Stimulated activated CD4-positive, alpha-beta T cell treated with anti-CD3 and anti-CD28 coated beads, Interleukin-12 subunit alpha, Interleukin-12 subunit beta, amount 100 ng/mL, for 4 hours (primary cell): ENCODE measurements at regions not wholly inside any gene's neighbourhood (a gene's known extent, or its start where the extent isn't known, plus 50 kb on each side); places are given as distances from the start of the nearest gene placed in this dataset.

Experiments used
- DNase-seq: peaks from one replicate; pipeline ENCODE4 v3.0.0-alpha.2; 2020

DNA sequence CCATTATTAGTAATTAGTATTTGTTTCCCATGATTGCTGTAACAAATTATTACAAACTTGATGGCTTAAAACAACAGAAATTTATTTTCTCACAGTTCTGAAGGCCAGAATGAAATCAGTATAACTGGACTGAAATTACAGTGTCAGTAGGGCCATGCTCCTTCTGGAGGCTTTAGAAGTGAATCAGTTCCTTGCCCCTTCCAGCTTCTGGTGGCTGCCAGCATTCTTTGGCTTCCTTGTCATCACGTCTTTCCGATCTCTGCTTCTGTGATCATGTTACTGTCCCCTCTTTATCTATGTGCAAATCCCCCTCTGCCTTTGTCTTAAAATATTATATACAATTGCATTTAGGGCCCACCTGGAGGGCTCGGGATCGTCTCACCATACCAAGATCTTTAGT lies 92.0 kb downstream of the FOXB1 start:
- no peak for DNase-seq

GRCh38 chr15:60101416-60101815 lies 97.3 kb downstream of the FOXB1 start:
- DNase-seq, result no peak

DNA sequence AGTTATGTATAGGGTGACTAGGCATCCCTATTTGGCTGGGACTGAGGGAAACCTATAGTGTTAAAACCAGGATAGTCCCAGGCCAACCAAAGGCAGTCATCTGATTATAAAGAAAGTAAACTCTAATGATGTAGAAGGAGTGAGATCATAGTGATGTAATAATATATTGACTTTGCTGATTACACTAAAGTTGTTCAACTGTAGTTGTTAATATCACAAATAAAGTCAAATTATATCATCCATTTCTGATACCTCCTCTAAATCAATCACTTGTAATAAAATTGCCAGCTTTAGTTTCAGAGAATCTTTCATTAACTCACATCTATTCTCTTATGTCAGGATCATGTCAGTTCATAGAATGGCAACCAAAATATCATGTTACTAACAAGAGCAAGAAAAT lies 98.6 kb downstream of the FOXB1 start:
- DNase-seq, result no peak

- no peak for DNase-seq
Measured at GRCh38 chr15:60110909-60111308, 106.8 kb downstream of the FOXB1 start.

DNA sequence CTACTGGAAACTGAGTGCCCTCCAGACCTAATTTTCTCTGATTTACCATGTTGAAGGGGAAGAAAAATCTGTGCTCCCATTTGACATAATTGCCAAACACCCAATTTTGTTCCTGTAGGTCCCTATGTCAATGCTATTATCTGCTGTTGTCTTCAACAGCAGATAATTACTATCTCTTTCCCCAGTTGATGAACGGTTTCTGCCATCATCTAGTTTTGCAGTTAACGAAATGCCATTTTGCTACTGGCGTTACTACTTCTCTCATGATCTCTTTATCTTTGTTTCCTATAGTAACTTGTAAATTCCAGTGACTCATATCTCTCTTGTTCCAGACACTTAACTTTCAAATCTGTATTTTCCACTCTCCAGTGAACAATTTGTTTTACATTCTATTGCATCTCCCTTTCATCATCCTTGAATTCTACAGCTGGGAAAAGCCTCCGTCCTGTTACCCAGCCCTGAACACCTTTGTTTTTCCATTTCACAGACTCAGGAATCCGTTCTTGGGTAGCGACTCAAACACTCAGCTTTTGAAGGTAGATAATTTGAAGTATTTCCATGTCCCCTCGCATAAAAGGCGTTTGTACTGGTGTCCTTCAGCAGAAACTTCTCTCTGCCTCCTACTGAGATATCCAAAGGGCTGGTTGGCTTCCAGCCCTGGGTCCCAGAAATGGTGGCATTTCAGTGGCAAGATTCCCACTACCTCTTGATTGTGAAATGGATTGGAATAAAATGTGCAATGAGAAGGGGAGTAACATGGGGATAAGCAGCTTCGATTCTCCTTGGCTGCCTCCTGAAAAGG lies 111.7 kb downstream of the FOXB1 start:
- DNase-seq, result no peak

GRCh38 chr15:60116456-60117089 lies 112.5 kb downstream of the FOXB1 start:
- no peak for DNase-seq

- no peak for DNase-seq
Measured at GRCh38 chr15:60118146-60118545, 114.0 kb downstream of the FOXB1 start.

DNA sequence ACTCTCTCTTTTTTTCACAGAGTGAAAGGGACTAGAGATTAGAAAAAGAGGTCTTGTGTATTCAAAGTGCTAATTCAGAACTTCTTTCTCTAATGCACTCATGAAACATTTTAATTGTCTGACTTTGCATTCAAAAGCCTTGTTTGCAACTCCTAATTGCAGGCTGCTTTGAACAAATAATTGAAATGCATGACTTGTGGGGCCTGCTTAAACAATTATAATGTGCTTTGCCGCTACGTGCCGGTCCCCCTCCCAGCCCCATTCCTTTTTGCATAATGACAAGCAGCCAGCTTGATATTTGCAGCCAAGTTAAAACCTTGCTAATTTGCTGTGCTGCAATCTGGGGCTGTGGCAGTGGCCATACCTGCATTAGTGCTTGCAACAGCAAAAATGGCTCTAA lies 114.5 kb downstream of the FOXB1 start:
- no peak for DNase-seq

GRCh38 chr15:60119101-60119500 lies 115.0 kb downstream of the FOXB1 start:
- DNase-seq, result no peak

GRCh38 chr15:60120100-60120499 lies 116.0 kb downstream of the FOXB1 start:
- DNase-seq, result no peak

DNA sequence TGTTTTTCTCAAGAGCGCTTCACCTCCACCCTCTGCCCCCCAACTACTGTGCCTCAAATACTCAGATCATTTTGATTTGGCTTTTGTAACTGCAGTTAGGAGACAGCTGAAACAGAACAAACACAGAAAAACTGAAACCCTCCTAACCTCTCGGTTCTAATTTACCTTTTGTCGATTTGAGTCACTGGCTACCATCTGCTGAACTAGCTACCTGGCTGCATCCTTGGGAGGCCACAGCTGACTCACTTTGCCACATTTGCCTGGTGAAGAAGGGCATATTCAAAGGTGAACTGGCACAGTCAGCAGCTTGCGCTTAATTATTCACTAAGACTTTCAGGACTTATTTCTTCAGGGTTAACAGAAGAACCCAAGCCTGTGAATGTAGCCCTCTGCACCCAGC lies 117.7 kb downstream of the FOXB1 start:
- DNase-seq, result no peak

- DNase-seq, result no peak
Measured at GRCh38 chr15:60122691-60123090, 118.6 kb downstream of the FOXB1 start.

DNA sequence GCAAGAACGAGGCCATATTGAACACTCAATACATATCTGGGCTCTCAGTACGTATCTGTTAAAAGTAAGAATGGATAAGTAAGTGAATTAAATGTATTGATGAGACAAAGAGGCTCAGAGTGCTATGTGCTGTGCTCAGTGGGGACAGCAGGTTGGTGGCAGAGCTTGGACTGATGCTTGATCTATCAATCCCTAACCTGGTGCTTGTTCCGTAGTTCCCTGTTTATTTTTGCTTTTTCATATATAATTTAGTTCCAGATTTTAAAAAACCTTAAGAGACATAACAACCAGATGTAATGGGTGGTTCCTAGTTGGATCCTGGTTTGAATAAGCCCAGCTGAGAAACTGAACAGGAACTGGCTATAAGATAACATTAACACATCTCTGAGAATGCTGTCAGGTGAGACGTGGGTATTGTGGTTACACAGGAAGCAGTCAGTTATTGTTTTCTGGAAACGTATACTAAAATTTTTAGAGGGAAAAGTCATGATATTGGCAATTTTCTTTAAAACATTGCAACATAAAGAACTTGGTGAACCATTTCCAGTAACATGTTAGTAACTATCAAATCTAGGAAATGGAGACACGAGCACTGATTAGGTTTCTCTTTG lies 120.5 kb downstream of the FOXB1 start:
- no peak for DNase-seq

DNA sequence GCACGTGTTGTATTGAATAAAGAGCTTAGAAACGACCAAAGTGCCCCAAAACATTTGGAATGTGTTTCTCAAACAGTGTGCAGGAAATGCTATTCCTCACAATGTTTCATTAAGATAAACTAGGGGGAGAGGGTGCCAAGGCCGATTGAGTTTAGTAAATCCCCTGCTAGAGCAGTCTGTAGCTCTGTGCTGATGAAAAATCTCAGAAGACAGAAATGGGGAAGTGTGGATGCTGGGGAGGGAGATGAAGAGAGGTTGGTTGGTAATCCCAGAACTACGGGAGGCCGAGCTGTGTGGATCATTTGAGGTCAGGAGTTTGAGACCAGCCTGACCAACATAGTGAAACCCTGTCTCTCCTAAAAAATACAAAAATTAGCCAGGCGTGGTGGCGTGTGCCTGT lies 121.2 kb downstream of the FOXB1 start:
- no peak for DNase-seq

- DNase-seq, result no peak
Measured at GRCh38 chr15:60126200-60126599, 122.1 kb downstream of the FOXB1 start.

- no peak for DNase-seq
Measured at GRCh38 chr15:60126661-60127060, 122.5 kb downstream of the FOXB1 start.

- DNase-seq, result no peak
Measured at GRCh38 chr15:60128000-60128376, 123.9 kb downstream of the FOXB1 start.

- no peak for DNase-seq
Measured at GRCh38 chr15:60128710-60129109, 124.6 kb downstream of the FOXB1 start.

- no peak for DNase-seq
Measured at GRCh38 chr15:60130398-60130797, 126.3 kb downstream of the FOXB1 start.

DNA sequence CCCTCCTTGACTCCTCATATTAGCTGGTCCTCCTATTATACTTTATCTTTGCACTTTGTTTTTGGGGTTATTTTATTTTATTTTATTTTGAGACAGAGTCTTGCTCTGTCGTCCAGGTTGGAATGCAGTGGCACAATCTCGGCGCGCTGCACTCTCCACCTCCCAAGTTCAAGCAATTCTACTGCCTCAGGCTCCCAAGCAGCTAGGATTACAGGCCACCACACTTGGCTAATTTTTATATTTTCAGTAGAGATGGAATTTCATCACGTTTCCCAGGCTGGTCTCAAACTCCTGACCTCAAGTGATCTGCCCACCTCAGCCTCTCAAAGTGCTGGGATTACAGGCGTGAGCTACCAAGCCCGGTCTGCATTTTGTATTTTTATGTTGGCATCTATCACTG lies 126.7 kb downstream of the FOXB1 start:
- no peak for DNase-seq

- DNase-seq, result no peak
Measured at GRCh38 chr15:60134609-60135008, 130.5 kb downstream of the FOXB1 start.

DNA sequence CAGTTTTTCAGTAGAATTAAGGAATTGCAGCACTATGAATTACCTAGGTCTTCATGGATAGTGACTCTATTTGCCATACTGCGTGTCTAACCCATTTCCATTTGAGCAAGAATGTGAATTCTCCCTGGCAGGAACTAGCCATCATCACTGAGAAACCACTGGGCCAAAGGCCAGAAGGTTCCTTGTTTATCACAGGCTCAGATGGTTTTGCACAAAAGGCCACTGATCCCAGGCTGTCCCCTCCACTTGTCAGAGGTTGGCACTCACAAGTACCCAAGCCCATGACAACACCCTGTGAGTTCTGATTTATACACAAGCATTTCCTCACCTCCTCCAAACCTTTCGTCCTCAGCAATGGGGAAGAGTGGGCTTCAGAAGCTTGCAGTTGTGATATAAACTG lies 131.8 kb downstream of the FOXB1 start:
- DNase-seq, result no peak

GRCh38 chr15:60137711-60138396 lies 133.7 kb downstream of the FOXB1 start:
- no peak for DNase-seq
